ENCODE measurements at regions not wholly inside any gene's neighbourhood (a gene's known extent, or its start where the extent isn't known, plus 50 kb on each side); places are given as distances from the start of the nearest gene placed in this dataset.

DNA sequence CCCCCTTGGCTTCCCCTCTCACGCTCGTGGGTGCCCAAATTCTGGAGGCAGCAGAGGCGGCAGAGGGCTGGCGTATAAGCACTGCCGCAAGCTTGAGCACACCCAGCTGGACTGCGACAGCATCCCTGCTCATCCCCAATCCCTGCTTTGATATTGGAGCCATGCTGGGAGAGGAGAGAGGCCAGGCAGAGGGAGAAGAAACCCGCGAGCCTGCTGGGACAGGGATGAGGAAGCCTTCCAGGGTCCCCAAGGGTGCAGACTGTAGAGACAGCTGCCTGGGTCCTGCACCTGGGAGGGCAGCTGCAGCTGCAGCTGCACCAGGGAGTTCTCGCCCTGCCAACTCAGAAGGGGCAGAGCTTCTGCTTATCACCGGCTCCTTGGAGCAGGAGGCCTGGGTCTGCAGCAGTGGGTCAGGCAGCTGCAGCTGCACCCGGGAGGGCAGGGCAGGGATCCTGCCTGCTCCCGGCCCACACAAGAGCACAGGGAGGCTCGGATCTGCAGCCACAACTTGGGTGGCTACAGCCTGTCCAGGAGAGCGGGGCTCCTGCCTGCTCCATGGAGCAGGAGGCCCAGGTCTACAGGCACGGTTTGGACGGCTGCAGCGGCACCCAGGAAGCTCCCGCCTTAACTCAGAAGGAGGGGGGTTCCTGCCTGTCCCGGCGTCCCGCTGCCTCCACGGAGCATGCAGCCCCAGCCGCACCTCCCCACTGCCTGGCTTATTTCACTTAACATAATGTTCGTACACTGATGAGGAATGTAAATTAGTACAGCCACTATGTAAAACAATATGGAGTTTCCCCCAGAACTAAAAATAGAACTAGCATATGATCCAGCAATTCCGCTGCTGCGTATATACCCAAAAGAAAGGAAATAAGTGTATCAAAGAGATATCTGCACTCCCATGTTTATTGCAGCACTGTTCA, 60.4 kb upstream of the SGPP1 start:
- 3% methylated on average over 20 of the region's 26 CpGs for WGBS (ENCODE audit: insufficient coverage, low coverage, missing lambda C conversion rate)
- ATAC-seq, result no peak
- no peak for DNase-seq (ENCODE audit: extremely low read depth in 1 of 4, low spot score in 3 of 4)
- no peak overlapping the region for H2AFZ ChIP-seq (ENCODE audit: low read depth, low read length)
- H3K4me1 ChIP-seq (replicated peaks in 1 of 2; ENCODE audit: control insufficient read depth in 2 of 2, insufficient read depth in 2 of 2, low read length in 2 of 2), result peaks cover 0 to 9% of the 10 kb centered on the region in 2 experiments; a peak in 2 of 5 replicates
- BruUV-seq (replicated peaks), result no TSS peak
- peaks cover 3 to 12% of the 10 kb centered on the region in 2 experiments; a peak in 3 of 5 replicates for H3K27me3 ChIP-seq (ENCODE audit: control insufficient read depth in 2 of 2, insufficient read depth in 2 of 2, low read length in 2 of 2)
- H3K79me2 ChIP-seq (ENCODE audit: control insufficient read depth, insufficient read depth, low read length), result no peaks in the 10 kb centered on the region
- intact Hi-C loops (cut with micrococcal nuclease), result no loop called here
- H3K9me1 ChIP-seq (ENCODE audit: control insufficient read depth, insufficient read depth, low read length), result no peaks in the 10 kb centered on the region
- H3K9me3 ChIP-seq (replicated peaks; ENCODE audit: control insufficient read depth, insufficient read depth, low read depth, low read length), result no peaks in the 10 kb centered on the region
- TF ChIP-seq NFE2 (IDR thresholded peaks at IDR 0.05; ENCODE audit: low read depth) (no peak), ZFX (CRISPR knock-in tag; IDR thresholded peaks at IDR 0.05) (no peak), PTBP1 (IDR thresholded peaks at IDR 0.05; ENCODE audit: low read depth, low read length) (no peak), HDAC1 (IDR thresholded peaks at IDR 0.05) (no peak), FOXJ3 (CRISPR knock-in tag; IDR thresholded peaks at IDR 0.05) (no peak), RB1 (IDR thresholded peaks at IDR 0.05; ENCODE audit: low read depth) (no peak), AFF4 (CRISPR knock-in tag; IDR thresholded peaks at IDR 0.05) (no peak)
- TF ChIP-seq, protein P1, sequence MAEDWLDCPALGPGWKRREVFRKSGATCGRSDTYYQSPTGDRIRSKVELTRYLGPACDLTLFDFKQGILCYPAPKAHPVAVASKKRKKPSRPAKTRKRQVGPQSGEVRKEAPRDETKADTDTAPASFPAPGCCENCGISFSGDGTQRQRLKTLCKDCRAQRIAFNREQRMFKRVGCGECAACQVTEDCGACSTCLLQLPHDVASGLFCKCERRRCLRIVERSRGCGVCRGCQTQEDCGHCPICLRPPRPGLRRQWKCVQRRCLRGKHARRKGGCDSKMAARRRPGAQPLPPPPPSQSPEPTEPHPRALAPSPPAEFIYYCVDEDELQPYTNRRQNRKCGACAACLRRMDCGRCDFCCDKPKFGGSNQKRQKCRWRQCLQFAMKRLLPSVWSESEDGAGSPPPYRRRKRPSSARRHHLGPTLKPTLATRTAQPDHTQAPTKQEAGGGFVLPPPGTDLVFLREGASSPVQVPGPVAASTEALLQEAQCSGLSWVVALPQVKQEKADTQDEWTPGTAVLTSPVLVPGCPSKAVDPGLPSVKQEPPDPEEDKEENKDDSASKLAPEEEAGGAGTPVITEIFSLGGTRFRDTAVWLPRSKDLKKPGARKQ (CRISPR knock-in tag; IDR thresholded peaks at IDR 0.05), result no peak
- in situ Hi-C loops (cut with MboI), result no loop called here
- H3K4me2 ChIP-seq (ENCODE audit: insufficient read depth, low read length), result no peak overlapping the region
- no peaks in the 10 kb centered on the region for H4K20me1 ChIP-seq (replicated peaks; ENCODE audit: control insufficient read depth, insufficient read depth, low read length)
- no peak overlapping the region for H3K27ac ChIP-seq (ENCODE audit: extremely low read depth, low read depth, low read length)
- POLR2A ChIA-PET, result no interaction called here
- FAIRE-seq, result no peak
- CTCF ChIA-PET (ENCODE audit: low intra/inter-chr PET ratio), result no interaction called here
- H3K36me3 ChIP-seq (ENCODE audit: control insufficient read depth, insufficient read depth, low read length), result no peaks in the 10 kb centered on the region
- no peak overlapping the region for H3K9ac ChIP-seq (ENCODE audit: insufficient read depth in 1 of 2, low read depth in 2 of 2, low read length in 2 of 2)
- H3K4me3 ChIP-seq, result no peak overlapping the region

Measured in K562 (cell line).